ENCODE measurements at regions not wholly inside any gene's neighbourhood (a gene's known extent, or its start where the extent isn't known, plus 50 kb on each side); places are given as distances from the start of the nearest gene placed in this dataset.

DNA sequence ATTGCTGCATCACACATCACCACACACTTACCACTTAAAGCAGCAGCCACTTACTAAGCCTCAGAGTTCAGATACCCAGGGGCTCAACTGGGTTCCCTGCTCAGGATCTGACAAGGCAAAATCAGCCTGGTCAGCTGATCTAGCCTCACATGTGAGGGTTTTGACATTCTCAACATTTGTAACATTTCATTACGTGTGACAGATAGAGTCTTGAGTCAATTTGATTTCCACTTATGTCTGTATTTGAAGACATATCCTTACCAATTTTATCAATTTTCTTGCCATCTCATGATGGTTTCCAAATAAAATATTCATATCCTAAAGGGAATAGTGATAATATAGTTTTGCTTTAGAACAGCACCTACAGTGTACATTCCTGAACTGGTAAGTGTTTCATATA, 494.7 kb upstream of the PFKP start:
- TF ChIP-seq, protein P1, sequence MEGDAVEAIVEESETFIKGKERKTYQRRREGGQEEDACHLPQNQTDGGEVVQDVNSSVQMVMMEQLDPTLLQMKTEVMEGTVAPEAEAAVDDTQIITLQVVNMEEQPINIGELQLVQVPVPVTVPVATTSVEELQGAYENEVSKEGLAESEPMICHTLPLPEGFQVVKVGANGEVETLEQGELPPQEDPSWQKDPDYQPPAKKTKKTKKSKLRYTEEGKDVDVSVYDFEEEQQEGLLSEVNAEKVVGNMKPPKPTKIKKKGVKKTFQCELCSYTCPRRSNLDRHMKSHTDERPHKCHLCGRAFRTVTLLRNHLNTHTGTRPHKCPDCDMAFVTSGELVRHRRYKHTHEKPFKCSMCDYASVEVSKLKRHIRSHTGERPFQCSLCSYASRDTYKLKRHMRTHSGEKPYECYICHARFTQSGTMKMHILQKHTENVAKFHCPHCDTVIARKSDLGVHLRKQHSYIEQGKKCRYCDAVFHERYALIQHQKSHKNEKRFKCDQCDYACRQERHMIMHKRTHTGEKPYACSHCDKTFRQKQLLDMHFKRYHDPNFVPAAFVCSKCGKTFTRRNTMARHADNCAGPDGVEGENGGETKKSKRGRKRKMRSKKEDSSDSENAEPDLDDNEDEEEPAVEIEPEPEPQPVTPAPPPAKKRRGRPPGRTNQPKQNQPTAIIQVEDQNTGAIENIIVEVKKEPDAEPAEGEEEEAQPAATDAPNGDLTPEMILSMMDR (IDR thresholded peaks at IDR 0.05) = no peak
- TF ChIP-seq NR1H2 (CRISPR knock-in tag; IDR thresholded peaks at IDR 0.05) = no peak
- no peak for TF ChIP-seq E2F5 (CRISPR knock-in tag; IDR thresholded peaks at IDR 0.05)
- no peak for TF ChIP-seq KAT7 (CRISPR knock-in tag; IDR thresholded peaks at IDR 0.05; ENCODE audit: borderline replicate concordance)
- no peak for TF ChIP-seq MAX (CRISPR knock-in tag; IDR thresholded peaks at IDR 0.05)
- no peak for TF ChIP-seq ZNF219 (CRISPR knock-in tag; IDR thresholded peaks at IDR 0.05; ENCODE audit: borderline replicate concordance)
- no peak for TF ChIP-seq NR3C1 (CRISPR knock-in tag; conservative IDR thresholded peaks at IDR 0.05; ENCODE audit: low read depth)
